Natural killer cell (primary cell): ENCODE measurements at regions not wholly inside any gene's neighbourhood (a gene's known extent, or its start where the extent isn't known, plus 50 kb on each side); places are given as distances from the start of the nearest gene placed in this dataset.

Experiments used
- ATAC-seq, 3 donors: fragments of 150-1000 bp in 2 of 3; fragments of 200-7000 bp in 1 of 3; cut with Tn5 transposase; 1 replicate in 1 of 3; 2 replicates in 2 of 3; pipeline ENCODE4 v1.10.0; 2021; ENCODE audit warnings: mild to moderate bottlenecking in 2 of 3, moderate library complexity in 2 of 3
- DNase-seq, 2 donors: peaks; one replicate each; pipeline versions ENCODE4 v3.0.0 to v3.0.0-alpha.2; 2013 to 2021; ENCODE audit warnings: mixed read lengths in 1 of 2
- H3K27ac ChIP-seq: one replicate; pipeline ENCODE4 v1.5.1; 2013; ENCODE audit warnings: mild to moderate bottlenecking, low read length
- H3K27me3 ChIP-seq: one replicate; pipeline ENCODE4 v1.6.1; 2013; ENCODE audit warnings: low read length; ENCODE audit not compliant: control insufficient read depth, insufficient read depth
- H3K36me3 ChIP-seq: one replicate; pipeline ENCODE4 v1.6.1; 2013; ENCODE audit warnings: low read length; ENCODE audit not compliant: control insufficient read depth, insufficient read depth
- H3K4me1 ChIP-seq: one replicate; pipeline ENCODE4 v1.6.1; 2013; ENCODE audit warnings: low read length; ENCODE audit not compliant: control insufficient read depth, insufficient read depth
- H3K4me3 ChIP-seq: one replicate; pipeline ENCODE4 v1.5.1; 2013; ENCODE audit warnings: low read length
- H3K9me3 ChIP-seq: one replicate; pipeline ENCODE4 v1.6.1; 2013; ENCODE audit warnings: low read length; ENCODE audit not compliant: control insufficient read depth, insufficient read depth
- H3K27ac Mint-ChIP-seq, 2 donors: one replicate each; pipeline ENCODE4 v1.8.0; 2022; ENCODE audit warnings: mild to moderate bottlenecking in 2 of 2, mixed read lengths in 2 of 2, moderate library complexity in 1 of 2
- H3K27me3 Mint-ChIP-seq, 2 donors: one replicate each; pipeline ENCODE4 v1.8.0; 2022; ENCODE audit warnings: low read depth in 2 of 2, mixed read lengths in 2 of 2
- H3K36me3 Mint-ChIP-seq: one replicate; pipeline ENCODE4 v1.8.0; 2022; ENCODE audit warnings: mixed read lengths
- H3K4me1 Mint-ChIP-seq, 2 donors: one replicate each; pipeline ENCODE4 v1.8.0; 2022; ENCODE audit warnings: mixed read lengths in 2 of 2
- H3K4me3 Mint-ChIP-seq: one replicate; pipeline ENCODE4 v1.8.0; 2022; ENCODE audit warnings: mild to moderate bottlenecking, moderate library complexity, mixed read lengths
- H3K9me3 Mint-ChIP-seq, 2 donors: one replicate each; pipeline ENCODE4 v1.8.0; 2022; ENCODE audit warnings: mixed read lengths in 2 of 2
- WGBS: methylation state at CpG from one replicate; pipeline ENCODE4 v1.1.7; 2013; ENCODE audit warnings: missing lambda C conversion rate; ENCODE audit not compliant: insufficient coverage; 5-methylcytosine and 5-hydroxymethylcytosine counted together
- intact Hi-C: fragments of 100-400 bp; cut with micrococcal nuclease; formaldehyde crosslinking; loops from one replicate; pipeline ENCODE4 v1.14.2; 2022
- TF ChIP-seq, protein P1 (sequence below): fragments of 200-600 bp; IDR thresholded peaks from one replicate; pipeline ENCODE4 v1.8.0; 2022; ENCODE audit warnings: antibody characterized with exemption

- H3K27me3 ChIP-seq: no peaks in the 10 kb centered on the region
- Mint-ChIP-seq H3K9me3 (no peaks in the 10 kb centered on the region), H3K36me3 (no peaks in the 10 kb centered on the region), H3K4me1 (no peaks in the 10 kb centered on the region), H3K4me3 (no peak overlapping the region), H3K27me3 (peaks cover 10 to 14% of the 10 kb centered on the region in 2 donors), H3K27ac (no peak overlapping the region)
- H3K4me1 ChIP-seq: no peaks in the 10 kb centered on the region
- H3K36me3 ChIP-seq: no peaks in the 10 kb centered on the region
- DNase-seq (no peak), ATAC-seq (no peak)
- intact Hi-C loops: no loop called here
- no peak overlapping the region for H3K27ac ChIP-seq
- TF ChIP-seq, protein P1, sequence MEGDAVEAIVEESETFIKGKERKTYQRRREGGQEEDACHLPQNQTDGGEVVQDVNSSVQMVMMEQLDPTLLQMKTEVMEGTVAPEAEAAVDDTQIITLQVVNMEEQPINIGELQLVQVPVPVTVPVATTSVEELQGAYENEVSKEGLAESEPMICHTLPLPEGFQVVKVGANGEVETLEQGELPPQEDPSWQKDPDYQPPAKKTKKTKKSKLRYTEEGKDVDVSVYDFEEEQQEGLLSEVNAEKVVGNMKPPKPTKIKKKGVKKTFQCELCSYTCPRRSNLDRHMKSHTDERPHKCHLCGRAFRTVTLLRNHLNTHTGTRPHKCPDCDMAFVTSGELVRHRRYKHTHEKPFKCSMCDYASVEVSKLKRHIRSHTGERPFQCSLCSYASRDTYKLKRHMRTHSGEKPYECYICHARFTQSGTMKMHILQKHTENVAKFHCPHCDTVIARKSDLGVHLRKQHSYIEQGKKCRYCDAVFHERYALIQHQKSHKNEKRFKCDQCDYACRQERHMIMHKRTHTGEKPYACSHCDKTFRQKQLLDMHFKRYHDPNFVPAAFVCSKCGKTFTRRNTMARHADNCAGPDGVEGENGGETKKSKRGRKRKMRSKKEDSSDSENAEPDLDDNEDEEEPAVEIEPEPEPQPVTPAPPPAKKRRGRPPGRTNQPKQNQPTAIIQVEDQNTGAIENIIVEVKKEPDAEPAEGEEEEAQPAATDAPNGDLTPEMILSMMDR: no peak
- no peak overlapping the region for H3K4me3 ChIP-seq
- WGBS: 75% methylated on average over 9 of the region's 9 CpGs
- H3K9me3 ChIP-seq: no peaks in the 10 kb centered on the region
Measured at GRCh38 chr1:17891205-17892110, 136.3 kb downstream of the ACTL8 start.

GRCh38 chr1:17892225-17892624 is 137.1 kb downstream of the ACTL8 start:
- Histone ChIP-seq H3K27ac (no peak overlapping the region), H3K9me3 (no peaks in the 10 kb centered on the region), H3K4me1 (no peaks in the 10 kb centered on the region), H3K4me3 (no peak overlapping the region), H3K36me3 (no peaks in the 10 kb centered on the region), H3K27me3 (no peaks in the 10 kb centered on the region)
- H3K36me3 Mint-ChIP-seq: no peaks in the 10 kb centered on the region
- 76% methylated on average over 8 of the region's 8 CpGs for WGBS
- H3K4me3 Mint-ChIP-seq: no peak overlapping the region
- TF ChIP-seq, protein P1: no peak
- peaks cover 14 to 15% of the 10 kb centered on the region in 2 donors for H3K27me3 Mint-ChIP-seq
- intact Hi-C loops: no loop called here
- ATAC-seq (no peak), DNase-seq (no peak)
- H3K27ac Mint-ChIP-seq: no peak overlapping the region
- H3K9me3 Mint-ChIP-seq: no peaks in the 10 kb centered on the region
- no peaks in the 10 kb centered on the region for H3K4me1 Mint-ChIP-seq

- Mint-ChIP-seq H3K4me3 (no peak overlapping the region), H3K36me3 (no peaks in the 10 kb centered on the region), H3K27ac (no peak overlapping the region), H3K9me3 (no peaks in the 10 kb centered on the region), H3K27me3 (peaks cover 14 to 22% of the 10 kb centered on the region in 2 donors), H3K4me1 (no peaks in the 10 kb centered on the region)
- ATAC-seq (no peak), DNase-seq (no peak)
- Histone ChIP-seq H3K27ac (no peak overlapping the region), H3K27me3 (no peaks in the 10 kb centered on the region), H3K4me3 (no peak overlapping the region), H3K9me3 (no peaks in the 10 kb centered on the region), H3K4me1 (no peaks in the 10 kb centered on the region), H3K36me3 (no peaks in the 10 kb centered on the region)
- TF ChIP-seq, protein P1: no peak
- 55% methylated on average over 7 of the region's 7 CpGs for WGBS
- intact Hi-C loops: no loop called here
Measured at GRCh38 chr1:17892851-17893250, 137.7 kb downstream of the ACTL8 start.
